Cerebellar nuclear complex (tissue), 1 donor: ENCODE measurements at regions not wholly inside any gene's neighbourhood (a gene's known extent, or its start where the extent isn't known, plus 50 kb on each side); places are given as distances from the start of the nearest gene placed in this dataset.
"Not testable (repeated sequence)": the region's sequence is repeated elsewhere in the genome, so short reads cannot be mapped to it uniquely, and the experiment has no call there.

Experiments
- DNase-seq, 2 experiments: peaks; one replicate each; lab custom pipeline; 2025; lab: John Stamatoyannopoulos, UW

DNA sequence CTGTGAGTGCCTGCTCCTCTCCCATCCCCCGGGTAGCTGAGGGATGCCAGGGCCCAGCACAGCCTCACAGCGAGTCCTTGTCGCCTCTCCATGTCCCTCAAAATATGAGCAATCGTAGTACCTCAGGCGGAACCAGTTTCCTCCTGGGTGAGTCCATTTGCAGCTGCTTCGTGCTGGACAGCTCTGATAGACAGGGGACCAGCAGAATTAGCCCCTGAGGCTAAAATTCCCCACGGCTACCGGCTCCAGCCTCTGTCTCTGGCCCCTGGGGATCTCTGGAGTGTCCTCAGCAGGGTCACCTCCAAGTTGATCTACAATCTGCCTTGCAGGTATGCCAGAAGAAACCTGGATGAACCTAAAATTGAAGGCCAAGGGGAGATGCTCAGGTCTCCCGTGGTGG is 115.8 kb upstream of the FBXL7 start:
- DNase-seq, result no peak

DNA sequence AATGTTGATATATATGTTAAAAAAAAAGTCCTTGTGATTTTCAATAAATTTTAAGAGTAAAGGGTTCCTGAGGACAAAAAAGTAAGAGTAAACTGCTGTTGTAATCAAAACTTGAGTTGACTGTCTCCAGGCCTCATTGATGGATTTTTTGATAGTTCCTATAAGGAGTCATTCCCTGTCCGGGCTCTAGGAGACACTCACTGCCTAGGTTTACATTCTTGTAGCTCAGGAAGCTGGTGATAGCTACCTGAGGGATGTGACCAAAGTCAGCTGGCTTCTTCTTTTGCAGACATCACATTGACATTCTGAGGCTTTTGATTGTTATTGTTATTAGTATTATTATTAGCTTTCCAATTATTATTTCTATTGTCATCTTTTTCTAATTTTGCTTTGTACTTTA is 116.5 kb upstream of the FBXL7 start:
- no peak for DNase-seq

DNA sequence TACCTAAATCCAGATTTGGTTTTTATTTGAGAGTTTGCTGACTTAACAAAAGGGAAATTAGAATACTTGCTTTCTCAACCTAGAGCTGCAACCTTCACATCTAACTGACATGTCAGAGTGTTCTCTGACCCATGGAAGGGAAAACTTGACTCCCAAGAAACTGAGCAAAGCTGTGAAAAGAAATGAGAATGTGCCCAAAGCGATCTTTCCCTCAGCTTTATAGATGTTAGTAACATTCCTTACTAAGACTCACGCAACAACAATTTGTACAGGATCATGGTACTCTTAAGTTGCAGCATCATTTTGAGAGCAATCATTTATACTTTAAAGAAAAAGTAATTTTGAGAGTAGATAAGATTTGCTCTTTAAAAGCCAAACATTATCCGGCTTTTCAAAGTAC is 117.0 kb upstream of the FBXL7 start:
- no peak for DNase-seq

DNA sequence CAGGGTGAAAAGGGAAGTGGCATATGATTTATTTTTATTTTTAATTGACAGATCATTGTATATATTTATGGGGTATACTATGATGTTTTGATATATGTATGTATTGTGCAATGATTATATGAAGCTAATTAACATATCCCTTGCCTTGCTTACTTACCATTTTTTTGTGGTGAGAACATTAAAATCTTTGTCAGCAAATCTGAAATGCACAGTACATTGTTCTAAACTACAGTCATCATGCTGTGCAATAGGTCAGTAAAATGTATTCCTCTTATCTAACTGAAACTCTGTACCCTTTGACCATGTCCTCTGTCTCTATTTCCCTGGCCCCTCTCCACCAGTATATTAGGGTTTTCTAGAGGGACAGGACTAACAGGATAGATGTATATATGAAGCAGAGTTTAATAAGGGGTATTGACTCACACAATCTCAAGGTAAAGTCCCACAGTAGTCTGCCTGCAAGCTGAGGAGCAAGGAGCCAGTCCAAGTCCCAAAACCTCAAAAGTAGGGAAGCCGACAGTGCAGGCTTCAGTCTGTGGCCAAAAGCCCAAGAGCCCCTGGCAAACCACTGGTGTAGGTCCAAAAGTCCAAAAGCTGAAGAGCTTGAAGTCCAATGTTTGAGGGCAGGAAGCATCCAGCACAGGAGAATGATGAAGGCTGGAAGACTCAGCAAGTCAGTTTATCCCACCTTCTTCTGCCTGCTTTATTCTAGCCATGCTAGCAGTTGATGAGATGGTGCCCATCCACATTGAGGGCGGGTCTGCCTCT is 122.2 kb upstream of the FBXL7 start:
- no peak for DNase-seq

DNA sequence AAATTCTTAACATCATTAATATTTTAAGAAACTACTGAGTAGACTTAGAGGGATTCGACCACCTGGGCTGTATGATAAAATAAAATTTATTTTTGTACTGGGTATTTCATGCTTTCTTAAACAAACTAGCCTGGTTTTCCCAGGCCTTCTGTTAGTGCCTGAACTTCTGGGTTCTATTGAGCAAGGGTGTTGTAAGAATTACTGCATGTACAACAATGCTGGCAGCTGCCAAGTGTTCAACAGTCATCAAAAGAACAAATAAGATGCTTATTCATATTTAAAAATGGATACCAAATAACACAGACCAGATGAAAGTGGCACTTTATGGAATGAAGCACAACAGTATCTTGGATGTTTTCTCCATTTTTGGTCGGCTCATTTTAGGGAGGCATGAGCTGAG is 123.2 kb upstream of the FBXL7 start:
- DNase-seq, result no peak

DNA sequence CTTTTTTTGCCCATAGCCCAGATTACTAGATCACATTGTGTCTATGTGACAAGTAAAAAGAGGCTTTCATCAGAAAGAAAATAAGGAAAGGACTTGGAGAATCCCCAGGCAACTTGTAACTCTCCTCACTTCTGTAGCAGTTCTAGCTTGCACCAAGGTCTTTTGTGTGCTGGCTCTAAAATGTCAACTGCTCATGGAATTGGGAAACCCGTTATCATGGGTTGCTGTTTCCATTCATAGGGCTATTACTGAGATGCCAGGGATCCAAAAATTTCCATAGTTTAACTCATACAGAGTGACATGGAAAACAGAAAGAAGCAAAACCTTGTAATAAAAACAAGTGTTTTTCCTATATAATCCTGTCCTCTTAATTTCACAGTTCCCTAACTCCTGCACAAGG is 123.9 kb upstream of the FBXL7 start:
- DNase-seq, result no peak

DNA sequence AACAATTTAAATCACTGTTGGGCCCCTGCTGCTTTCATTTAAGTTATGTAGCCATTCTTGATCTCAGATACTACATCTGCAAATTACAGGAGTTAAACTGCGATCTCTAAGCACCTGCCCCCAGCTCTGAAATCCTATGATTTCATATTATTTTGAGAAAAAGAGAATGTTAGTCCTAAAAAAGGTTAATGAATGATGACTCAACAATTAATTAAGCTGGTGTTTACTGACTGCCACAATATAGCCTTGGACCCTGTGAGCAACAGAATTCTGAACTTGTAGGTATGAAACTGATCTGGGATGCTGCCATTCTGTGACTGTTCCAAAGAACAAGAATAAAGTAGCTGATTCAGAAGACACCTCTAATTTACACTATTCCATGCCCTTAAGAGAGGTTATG is 124.4 kb upstream of the FBXL7 start:
- DNase-seq, result no peak

DNA sequence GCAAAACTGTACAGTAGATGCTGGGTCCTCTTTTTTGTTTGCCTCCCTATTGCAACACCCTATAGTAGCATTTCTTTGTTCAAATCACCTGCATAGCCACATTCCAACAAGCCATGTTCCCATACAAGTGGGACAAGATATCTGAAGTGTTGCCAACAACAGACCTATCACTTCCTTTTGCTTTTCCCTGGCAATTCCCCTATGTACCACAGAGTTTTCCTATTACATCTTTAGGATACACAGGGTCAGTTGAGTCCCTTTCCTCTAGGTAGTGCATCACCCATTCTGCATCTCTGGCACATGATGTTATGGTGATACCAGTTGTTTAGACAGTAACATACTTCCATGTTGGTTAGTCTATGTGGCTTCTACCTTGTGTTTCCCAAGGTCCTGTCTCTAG is 125.1 kb upstream of the FBXL7 start:
- DNase-seq, result no peak

DNA sequence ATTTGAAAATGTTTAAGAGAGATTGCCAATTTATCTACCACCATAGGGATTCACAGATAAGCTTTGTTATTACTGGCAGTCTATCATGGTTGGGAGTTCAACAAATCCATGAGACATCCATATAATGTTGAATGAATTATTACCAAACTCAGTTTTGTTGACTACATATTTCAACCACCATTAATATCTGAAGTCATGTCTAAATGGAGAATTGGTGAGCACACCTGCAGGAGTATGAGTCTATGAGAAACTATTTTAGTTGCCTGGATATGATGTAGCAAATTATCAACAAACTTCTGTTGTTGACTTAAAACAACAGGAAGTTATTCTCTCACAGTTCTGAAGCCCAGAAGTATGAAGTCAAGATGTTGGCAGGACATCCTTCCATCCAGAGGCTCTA is 126.8 kb upstream of the FBXL7 start:
- DNase-seq, result no peak

DNA sequence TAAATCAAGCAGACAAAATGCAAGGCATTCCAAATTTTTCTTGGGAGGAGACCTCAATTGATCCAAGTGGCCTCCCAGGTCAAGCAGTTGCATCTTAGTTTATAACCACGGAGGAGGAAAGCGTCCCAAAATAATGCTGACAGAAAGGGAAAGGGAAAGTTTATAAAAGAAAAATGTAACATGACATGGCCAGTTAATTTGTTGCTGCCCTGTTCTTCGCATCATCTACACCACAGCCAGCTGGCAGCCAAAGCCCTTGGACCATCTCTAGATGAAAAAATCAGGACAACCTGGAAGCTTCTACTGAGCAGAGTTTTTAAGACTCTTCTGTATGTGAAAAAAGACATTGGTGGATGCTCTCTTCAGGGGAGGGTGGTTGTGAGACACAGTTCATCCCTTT is 128.8 kb upstream of the FBXL7 start:
- no peak for DNase-seq

DNA sequence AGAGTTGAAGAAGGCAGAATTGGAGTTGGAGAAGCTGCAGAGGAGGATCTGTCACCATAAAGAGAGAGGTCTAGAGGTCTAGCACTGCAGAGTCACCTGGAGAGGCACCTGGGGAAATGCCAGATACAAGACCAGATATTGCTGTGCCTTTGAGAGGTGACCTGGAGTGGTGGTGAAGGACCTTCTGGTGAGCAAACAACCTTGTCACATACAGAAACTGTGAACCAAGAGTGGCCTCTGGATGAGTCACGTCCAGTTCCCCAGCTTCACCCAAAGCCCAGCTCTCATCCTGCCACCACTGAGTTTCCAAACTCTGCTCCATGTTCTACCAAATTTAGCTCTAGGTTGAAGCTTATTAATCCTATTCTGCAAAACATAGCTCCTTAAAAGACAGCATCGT is 131.1 kb upstream of the FBXL7 start:
- DNase-seq, result no peak

DNA sequence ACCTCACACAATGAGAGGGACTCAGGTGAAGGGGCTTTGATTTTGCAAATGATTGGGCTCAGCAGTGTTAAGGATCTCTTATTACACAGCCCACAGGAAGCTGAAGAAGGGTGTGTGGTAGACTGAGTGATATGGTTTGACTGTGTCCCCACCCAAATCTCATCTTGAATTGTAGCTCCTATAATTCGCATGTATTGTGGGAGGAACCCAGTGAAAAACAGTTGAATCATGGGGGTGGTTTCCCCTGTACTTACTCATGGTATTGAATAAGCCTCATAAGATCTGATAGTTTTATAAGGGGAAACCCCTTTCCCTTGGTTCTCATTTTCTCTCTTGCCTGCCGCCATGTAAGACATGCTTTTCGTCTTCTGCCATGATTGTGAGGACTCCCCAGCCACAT is 132.5 kb upstream of the FBXL7 start:
- DNase-seq, result no peak

DNA sequence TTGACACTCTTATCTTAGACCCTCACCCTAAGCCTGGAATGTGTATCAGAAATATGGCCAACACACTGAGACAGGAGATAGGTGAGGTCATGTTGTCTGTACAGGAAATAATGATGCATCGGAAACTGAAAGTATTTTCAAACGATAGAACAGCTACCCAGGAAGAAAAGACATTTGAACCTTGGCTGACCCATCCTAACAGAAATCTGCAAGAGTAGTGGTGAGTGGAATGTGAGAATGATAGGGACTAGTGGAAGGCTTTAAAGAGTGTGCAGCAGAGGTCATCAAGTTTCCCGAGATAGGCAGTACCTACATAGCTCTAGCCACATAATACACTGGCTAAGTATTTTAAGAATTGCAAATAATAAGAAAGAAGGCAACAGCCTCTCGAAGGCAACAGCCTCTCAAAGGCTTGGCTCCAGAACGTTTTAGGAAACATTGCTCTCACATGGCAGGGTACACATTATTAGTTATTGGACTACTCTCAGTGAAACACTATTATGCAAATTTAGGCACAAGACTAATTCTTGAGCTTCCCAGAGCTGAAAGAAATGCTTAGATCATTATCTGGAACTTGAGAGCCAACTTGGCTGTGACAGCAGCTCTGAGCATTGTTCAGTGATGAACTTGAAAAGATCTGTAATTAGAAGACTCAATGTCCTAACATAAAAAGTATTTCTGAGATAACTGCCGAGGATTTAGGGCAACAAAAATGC is 133.1 kb upstream of the FBXL7 start:
- DNase-seq, result no peak

DNA sequence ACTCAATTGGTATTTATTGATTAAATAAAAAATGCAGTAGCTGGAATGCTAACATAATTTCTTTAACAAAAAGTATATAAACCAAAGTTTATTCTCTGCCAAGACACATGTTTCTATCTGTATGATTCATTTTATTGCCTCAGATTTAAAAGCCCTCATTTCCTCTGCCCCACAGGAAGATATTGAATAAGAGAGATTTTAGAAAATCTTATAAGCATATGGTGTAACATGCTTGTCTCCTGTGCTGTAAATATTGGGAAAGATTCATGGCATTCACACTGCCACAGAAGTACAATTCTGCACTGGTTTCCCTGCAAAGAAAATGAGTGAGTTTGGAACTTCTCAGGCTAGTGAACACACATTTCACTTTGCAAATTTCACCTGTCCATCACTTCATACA is 134.9 kb upstream of the FBXL7 start:
- DNase-seq, result no peak

DNA sequence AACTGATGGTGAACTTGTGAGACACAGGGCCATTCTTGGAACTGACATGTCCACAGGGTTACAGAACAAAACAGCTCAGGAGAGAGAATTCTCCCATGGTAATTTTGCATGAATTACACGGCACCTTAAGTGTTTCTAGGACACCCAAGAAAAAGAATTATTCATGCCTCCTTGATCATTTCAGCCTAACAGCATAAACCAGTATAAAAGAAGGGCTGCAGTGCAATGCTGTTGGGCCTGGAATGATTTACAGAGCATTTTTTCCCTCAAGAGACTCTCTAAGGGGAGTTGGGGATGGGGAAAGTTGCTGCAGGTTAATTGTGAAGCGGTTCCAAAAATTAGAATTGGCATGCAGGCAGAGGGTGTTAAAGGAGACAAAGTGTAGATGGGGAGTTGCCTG is 136.4 kb upstream of the FBXL7 start:
- no peak for DNase-seq

DNA sequence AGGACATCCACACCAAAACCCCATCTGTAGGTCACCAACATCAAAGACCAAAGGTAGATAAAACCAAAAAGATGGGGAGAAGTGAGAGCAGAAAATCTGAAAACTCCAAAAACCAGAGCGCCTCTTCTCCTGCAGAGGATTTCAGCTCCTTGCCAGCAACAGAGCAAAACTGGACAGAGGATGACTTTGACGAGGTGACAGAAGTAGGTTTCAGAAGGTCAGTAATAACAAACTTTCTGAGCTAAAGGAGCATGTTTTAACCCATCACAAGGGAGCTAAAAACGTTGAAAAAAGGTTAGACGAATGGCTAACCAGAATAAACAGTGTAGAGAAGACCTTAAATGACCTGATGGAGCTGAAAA is 142.9 kb upstream of the FBXL7 start:
- not testable (repeated sequence) for DNase-seq

DNA sequence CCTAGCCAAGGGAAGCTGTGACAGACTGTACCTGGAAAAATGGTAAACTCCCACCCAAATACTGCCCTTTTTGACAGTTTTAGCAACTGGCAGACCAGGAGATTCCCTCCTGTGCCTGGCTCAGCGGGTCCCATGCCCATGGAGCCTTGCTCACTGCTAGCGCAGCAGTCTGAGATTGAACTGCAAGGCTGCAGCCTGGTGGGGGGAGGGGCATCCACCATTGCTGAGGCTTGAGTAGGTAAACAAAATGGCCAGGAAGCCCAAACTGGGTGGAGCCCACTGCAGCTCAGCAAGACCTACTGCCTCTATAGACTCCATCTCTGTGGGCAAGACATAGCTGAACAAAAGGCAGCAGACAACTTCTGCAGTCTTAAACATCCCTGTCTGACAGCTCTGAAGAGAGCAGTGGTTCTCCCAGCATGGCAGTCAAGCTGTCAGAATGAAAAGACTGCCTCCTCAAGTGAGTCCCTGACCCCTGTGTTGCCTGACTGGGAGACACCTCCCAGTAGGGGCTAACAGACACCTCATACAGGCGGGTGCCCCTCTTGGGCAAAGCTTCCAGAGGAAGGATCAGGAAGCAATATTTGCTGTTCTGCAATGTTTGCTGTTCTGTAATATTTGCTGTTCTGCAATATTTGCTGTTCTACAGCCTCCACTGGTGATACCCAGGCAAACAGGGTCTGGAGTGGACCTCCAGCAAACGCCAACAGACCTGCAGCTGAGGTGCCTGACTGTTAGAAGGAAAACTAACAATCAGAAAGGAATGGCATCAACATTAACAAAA is 143.5 kb upstream of the FBXL7 start:
- DNase-seq, result not testable (repeated sequence)

DNA sequence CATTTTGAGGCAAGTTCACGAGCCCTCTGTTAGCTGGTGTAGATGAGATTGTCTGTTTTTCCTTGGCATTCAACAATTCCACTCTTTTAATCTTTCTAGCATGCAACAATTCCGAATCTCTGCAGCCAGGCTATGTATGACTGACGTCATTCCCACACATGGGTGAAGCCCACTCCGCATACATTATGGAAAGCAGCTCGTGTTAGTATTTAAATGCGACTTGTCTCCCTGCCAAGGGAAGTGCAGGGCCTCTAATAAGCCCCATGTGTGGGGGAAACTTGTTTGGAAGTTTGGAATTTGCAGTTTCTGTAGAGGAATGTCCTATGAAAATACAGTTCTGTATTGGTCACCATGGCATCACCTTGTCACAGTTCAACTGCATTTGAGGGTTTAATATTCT is 146.0 kb upstream of the FBXL7 start:
- no peak for DNase-seq

DNA sequence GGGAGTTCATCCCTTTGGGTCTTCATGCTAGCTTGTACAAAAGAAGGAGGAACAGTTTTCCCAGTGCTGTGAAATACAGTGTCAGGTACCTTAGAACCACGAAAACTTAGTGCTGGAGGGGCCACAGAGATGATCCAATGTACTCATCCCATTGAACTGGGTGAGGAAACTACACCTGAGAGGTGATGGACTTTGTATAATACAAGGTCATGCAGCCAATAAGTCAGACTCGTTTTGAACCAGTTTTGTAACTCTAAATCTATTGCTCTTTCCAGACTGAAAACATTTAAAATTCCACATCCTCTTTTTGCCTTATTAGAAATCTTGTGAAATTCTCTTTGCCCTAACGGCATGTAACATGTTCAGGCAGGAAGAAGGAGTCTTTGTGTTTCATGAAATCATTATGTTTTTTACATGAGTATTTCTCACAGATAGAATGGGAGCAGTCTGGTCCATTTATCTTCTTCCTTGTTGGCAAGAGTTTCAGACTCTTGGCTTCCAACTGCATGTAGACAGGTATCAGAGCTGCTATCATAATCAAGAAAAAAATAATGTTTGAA is 146.8 kb upstream of the FBXL7 start:
- no peak for DNase-seq

DNA sequence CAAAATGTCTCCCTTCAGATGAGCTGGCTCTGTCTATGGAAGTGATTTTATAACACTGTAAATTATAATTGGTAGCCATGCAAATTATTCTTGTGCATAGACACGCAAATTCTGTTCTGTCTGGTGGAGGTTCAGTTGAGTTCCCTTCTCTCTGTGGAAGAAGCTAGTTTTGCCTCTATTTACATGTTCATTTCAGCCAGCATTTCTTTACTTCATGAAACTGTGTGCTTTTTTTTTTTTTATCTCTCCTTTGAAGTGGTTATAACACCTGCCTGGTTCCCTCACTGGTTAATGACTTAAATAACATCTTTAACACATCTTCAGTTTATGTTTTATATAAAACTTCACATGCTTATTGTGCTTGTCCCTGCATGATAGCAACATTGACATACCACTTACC is 149.4 kb upstream of the FBXL7 start:
- DNase-seq, result no peak

DNA sequence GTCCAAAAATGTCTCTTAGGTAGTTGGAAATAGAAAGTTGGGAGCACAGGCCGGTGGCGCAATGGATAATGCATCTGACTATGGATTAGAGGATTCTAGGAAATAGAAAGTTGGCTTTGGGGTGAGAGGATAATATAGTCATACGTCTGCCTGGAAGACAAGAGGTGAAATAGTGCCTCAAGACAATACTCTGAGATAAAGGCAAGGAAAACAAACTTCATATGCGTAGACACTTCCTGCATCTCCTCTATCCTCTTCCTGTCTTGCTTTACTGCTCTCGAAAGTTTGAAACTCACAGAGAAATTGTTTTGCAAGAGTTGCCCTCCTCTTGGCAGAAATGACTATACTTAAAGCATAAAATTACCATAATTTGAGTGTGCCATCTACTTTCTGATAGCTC is 153.2 kb upstream of the FBXL7 start:
- no peak for DNase-seq

DNA sequence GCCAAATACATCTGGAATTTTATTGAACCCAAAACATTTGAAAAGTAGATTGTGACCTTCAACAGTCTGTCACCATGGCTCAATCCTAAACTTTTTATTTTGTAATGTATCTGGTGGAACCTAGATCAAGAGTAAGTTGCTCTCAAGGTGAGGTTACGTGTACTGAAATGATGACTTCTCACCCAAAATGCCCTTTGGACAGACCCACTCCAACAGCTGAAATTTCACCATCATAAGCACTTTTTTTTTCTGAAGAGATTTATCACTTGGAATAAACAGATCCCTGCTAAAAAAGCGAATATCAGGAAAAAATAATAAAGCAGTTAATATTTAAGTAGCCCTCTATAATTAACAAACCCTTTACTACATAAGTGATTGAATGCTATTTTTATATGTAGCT is 155.0 kb upstream of the FBXL7 start:
- DNase-seq, result no peak

DNA sequence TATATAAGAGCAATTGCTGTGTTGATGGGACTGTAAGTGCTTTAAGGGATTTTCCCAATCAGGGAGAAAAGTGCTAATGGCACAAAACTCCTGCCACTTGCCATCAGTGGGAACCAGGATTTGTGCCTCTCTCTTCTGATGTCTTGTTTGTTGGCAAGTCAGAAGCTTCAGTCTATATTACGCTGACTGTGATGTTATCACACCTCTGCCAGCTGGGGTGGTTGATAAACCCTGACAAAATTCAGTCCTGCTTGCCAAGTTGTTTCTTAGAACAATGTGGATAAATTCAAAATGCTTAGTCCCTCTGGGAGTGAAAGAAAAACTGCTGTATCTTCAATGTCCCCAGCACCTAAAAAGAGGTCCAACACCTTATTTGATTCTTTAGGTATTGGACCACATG is 161.4 kb upstream of the FBXL7 start:
- no peak for DNase-seq
